ENCODE measurements at regions not wholly inside any gene's neighbourhood (a gene's known extent, or its start where the extent isn't known, plus 50 kb on each side); places are given as distances from the start of the nearest gene placed in this dataset.

DNA sequence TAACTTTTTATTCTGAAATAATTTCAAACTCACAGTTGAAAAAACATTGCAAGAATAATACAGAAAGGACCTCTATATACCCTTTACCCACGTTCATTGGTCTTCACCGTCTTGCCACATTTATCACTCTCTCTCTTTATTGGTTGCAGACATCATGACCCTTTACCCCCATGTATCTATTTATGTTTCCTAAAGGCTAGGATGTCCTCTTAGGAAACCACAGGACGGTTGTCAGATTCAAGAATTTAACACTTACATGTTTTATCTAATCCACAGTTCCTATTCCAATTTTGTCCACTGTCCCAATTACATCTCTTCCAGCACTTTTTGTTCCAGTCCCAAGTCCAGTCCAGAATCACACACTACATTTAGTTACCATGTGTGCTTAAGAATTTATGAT, 67.6 kb upstream of the FGFR2 start:
- TF ChIP-seq, protein P1, sequence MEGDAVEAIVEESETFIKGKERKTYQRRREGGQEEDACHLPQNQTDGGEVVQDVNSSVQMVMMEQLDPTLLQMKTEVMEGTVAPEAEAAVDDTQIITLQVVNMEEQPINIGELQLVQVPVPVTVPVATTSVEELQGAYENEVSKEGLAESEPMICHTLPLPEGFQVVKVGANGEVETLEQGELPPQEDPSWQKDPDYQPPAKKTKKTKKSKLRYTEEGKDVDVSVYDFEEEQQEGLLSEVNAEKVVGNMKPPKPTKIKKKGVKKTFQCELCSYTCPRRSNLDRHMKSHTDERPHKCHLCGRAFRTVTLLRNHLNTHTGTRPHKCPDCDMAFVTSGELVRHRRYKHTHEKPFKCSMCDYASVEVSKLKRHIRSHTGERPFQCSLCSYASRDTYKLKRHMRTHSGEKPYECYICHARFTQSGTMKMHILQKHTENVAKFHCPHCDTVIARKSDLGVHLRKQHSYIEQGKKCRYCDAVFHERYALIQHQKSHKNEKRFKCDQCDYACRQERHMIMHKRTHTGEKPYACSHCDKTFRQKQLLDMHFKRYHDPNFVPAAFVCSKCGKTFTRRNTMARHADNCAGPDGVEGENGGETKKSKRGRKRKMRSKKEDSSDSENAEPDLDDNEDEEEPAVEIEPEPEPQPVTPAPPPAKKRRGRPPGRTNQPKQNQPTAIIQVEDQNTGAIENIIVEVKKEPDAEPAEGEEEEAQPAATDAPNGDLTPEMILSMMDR (IDR thresholded peaks at IDR 0.05; ENCODE audit: extremely low read depth in 1 of 2, insufficient read depth in 1 of 2, low read depth in 1 of 2, low read length in 2 of 2), result no peak
- TF ChIP-seq GATA2 (IDR thresholded peaks at IDR 0.05; ENCODE audit: insufficient read depth, insufficient read length, low read depth, low read length) (no peak), EZH2 (IDR thresholded peaks at IDR 0.05; ENCODE audit: borderline replicate concordance, low read depth, low read length, severe bottlenecking) (no peak), MYC (IDR thresholded peaks at IDR 0.05; ENCODE audit: low read depth, low read length) (no peak), JUN (IDR thresholded peaks at IDR 0.05; ENCODE audit: borderline replicate concordance, insufficient read depth, insufficient read length, low read depth) (no peak), POLR2A (IDR thresholded peaks at IDR 0.05; ENCODE audit: low read depth, low read length) (no peak), POLR2AphosphoS5 (IDR thresholded peaks at IDR 0.05; ENCODE audit: insufficient read depth, low read depth, low read length) (no peak)
- TF ChIP-seq, protein P2, sequence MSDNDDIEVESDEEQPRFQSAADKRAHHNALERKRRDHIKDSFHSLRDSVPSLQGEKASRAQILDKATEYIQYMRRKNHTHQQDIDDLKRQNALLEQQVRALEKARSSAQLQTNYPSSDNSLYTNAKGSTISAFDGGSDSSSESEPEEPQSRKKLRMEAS (IDR thresholded peaks at IDR 0.05; ENCODE audit: insufficient read depth, insufficient read length), result no peak
